GM23338 (cell line): ENCODE measurements at regions not wholly inside any gene's neighbourhood (a gene's known extent, or its start where the extent isn't known, plus 50 kb on each side); places are given as distances from the start of the nearest gene placed in this dataset.

ENCODE experiments used
- ATAC-seq: fragments of 200-7000 bp; cut with Tn5 transposase; 3 replicates; pipeline ENCODE4 v1.9.1; 2020
- DNase-seq: peaks from one replicate; pipeline ENCODE4 v3.0.0-alpha.2; 2015; ENCODE audit warnings: low spot score
- H2AFZ ChIP-seq: fragments of 200-600 bp; sonication (generic); 2 replicates; pipeline ENCODE4 v1.8.0; 2016; ENCODE audit warnings: antibody characterized with exemption, mild to moderate bottlenecking, moderate library complexity
- H3F3A ChIP-seq: fragments of 200-600 bp; sonication (generic); replicated peaks from 2 replicates; pipeline ENCODE4 v1.8.0; 2017; ENCODE audit warnings: antibody characterized with exemption, mixed run types, low read depth
- H3K27ac ChIP-seq: fragments of 200-600 bp; sonication (generic); 2 replicates; pipeline ENCODE4 v1.6.1; 2016; ENCODE audit warnings: low read depth
- H3K27me3 ChIP-seq: fragments of 200-600 bp; sonication (generic); 2 replicates; pipeline ENCODE4 v1.8.0; 2016; ENCODE audit warnings: mild to moderate bottlenecking, mixed run types, moderate library complexity; ENCODE audit not compliant: insufficient read depth
- H3K36me3 ChIP-seq: fragments of 200-600 bp; sonication (generic); 2 replicates; pipeline ENCODE4 v1.8.0; 2016; ENCODE audit warnings: mild to moderate bottlenecking; ENCODE audit not compliant: insufficient read depth
- H3K4me1 ChIP-seq: fragments of 200-600 bp; sonication (generic); 2 replicates; pipeline ENCODE4 v1.8.0; 2016; ENCODE audit warnings: mild to moderate bottlenecking, moderate library complexity; ENCODE audit not compliant: insufficient read depth
- H3K4me2 ChIP-seq: fragments of 200-600 bp; sonication (generic); 2 replicates; pipeline ENCODE4 v1.7.1; 2017; ENCODE audit warnings: mixed run types
- H3K4me3 ChIP-seq: fragments of 200-600 bp; sonication (generic); 2 replicates; pipeline ENCODE4 v1.6.1; 2016; ENCODE audit warnings: mixed run types
- H3K79me2 ChIP-seq: fragments of 200-600 bp; sonication (generic); replicated peaks from 2 replicates; pipeline ENCODE4 v1.8.0; 2017; ENCODE audit warnings: mild to moderate bottlenecking; ENCODE audit not compliant: insufficient read depth
- H3K9me2 ChIP-seq: fragments of 200-600 bp; sonication (generic); 2 replicates; pipeline ENCODE4 v1.8.0; 2017; ENCODE audit not compliant: insufficient read depth
- H4K20me1 ChIP-seq: fragments of 200-600 bp; sonication (generic); replicated peaks from 2 replicates; pipeline ENCODE4 v1.8.0; 2017; ENCODE audit warnings: mild to moderate bottlenecking; ENCODE audit not compliant: insufficient read depth
- H3K27ac Mint-ChIP-seq: 2 replicates; pipeline ENCODE4 v1.8.0; 2020; ENCODE audit warnings: inconsistent platforms, mild to moderate bottlenecking, moderate library complexity, mixed read lengths
- H3K27me3 Mint-ChIP-seq: 3 replicates; pipeline ENCODE4 v1.8.0; 2022; ENCODE audit warnings: low read depth, mild to moderate bottlenecking, moderate library complexity, mixed read lengths, inconsistent platforms; ENCODE audit not compliant: insufficient read depth, poor library complexity
- H3K36me3 Mint-ChIP-seq: 3 replicates; pipeline ENCODE4 v1.8.0; 2021; ENCODE audit warnings: low read depth, mild to moderate bottlenecking, inconsistent platforms, moderate library complexity, mixed read lengths
- H3K4me1 Mint-ChIP-seq: 3 replicates; pipeline ENCODE4 v1.8.0; 2020; ENCODE audit warnings: mild to moderate bottlenecking, inconsistent platforms, mixed read lengths
- H3K4me3 Mint-ChIP-seq: 3 replicates; pipeline ENCODE4 v1.8.0; 2021; ENCODE audit warnings: moderate library complexity, mild to moderate bottlenecking, inconsistent platforms, mixed read lengths
- H3K9me3 Mint-ChIP-seq: 3 replicates; pipeline ENCODE4 v1.8.0; 2020; ENCODE audit warnings: moderate library complexity, mild to moderate bottlenecking, inconsistent platforms, mixed read lengths
- CREB1 ChIP-seq: fragments of 250-450 bp; sonication (Bioruptor Pico); IDR thresholded peaks from 2 replicates; pipeline ENCODE4 v1.5.0; 2020; ENCODE audit warnings: low read depth, mild to moderate bottlenecking, moderate library complexity
- CTCF ChIP-seq, 2 experiments: fragments of 200-600 bp in 1 of 2; sonication (generic) in 1 of 2; conservative IDR thresholded peaks; 2 replicates each; pipeline versions ENCODE4 v1.5.1 to v1.6.1; 2016 to 2017; ENCODE audit warnings: antibody characterized with exemption in 2 of 2, low read depth in 2 of 2, mild to moderate bottlenecking in 2 of 2, moderate library complexity in 1 of 2
- ETS1 ChIP-seq: IDR thresholded peaks from 2 replicates; pipeline ENCODE4 v1.6.1; 2016; ENCODE audit warnings: antibody characterized with exemption
- NANOG ChIP-seq: IDR thresholded peaks from 2 replicates; pipeline ENCODE4 v1.6.1; 2016; ENCODE audit warnings: antibody characterized with exemption, borderline replicate concordance
- POLR2AphosphoS5 ChIP-seq: IDR thresholded peaks from 2 replicates; pipeline ENCODE4 v1.6.1; 2016; ENCODE audit warnings: antibody characterized with exemption, low read depth
- REST ChIP-seq: IDR thresholded peaks from one replicate; pipeline ENCODE4 v1.6.1; 2018; ENCODE audit warnings: antibody characterized with exemption; ENCODE audit not compliant: unreplicated experiment
- STAT1 ChIP-seq: IDR thresholded peaks from one replicate; pipeline ENCODE4 v1.6.1; 2016; ENCODE audit warnings: antibody characterized with exemption; ENCODE audit not compliant: unreplicated experiment
- ZNF114 ChIP-seq: fragments of 250-450 bp; sonication (Bioruptor Pico); IDR thresholded peaks from 2 replicates; pipeline ENCODE4 v1.5.0; 2020; ENCODE audit warnings: mild to moderate bottlenecking, moderate library complexity
- ZNF331 ChIP-seq: fragments of 250-450 bp; sonication (Bioruptor Pico); IDR thresholded peaks from 2 replicates; pipeline ENCODE4 v1.5.0; 2020; ENCODE audit warnings: low read depth, mild to moderate bottlenecking, moderate library complexity
- ZNF462 ChIP-seq: fragments of 250-450 bp; sonication (Bioruptor Pico); IDR thresholded peaks from 2 replicates; pipeline ENCODE4 v1.5.0; 2020; ENCODE audit warnings: mild to moderate bottlenecking, moderate library complexity

- Histone ChIP-seq H3K36me3 (no peaks in the 10 kb centered on the region), H3K4me1 (peaks cover 4% of the 10 kb centered on the region; the same call in 1 of the 2 replicates), H2AFZ (no peak overlapping the region), H3K4me2 (no peak overlapping the region), H3F3A (no peaks in the 10 kb centered on the region), H4K20me1 (no peaks in the 10 kb centered on the region), H3K4me3 (no peak overlapping the region), H3K27me3 (no peaks in the 10 kb centered on the region), H3K79me2 (no peaks in the 10 kb centered on the region), H3K9me2 (peaks cover 6% of the 10 kb centered on the region), H3K27ac (no peak overlapping the region)
- peak; percentile 75 for DNase-seq
- no peaks in the 10 kb centered on the region; the same call in 2 of the 3 replicates for H3K9me3 Mint-ChIP-seq
- peak; percentile 75 for ATAC-seq
- no peaks in the 10 kb centered on the region for H3K27me3 Mint-ChIP-seq
- H3K4me1 Mint-ChIP-seq, result peaks cover 15% of the 10 kb centered on the region
- no peak for TF ChIP-seq STAT1
- TF ChIP-seq ZNF114 (CRISPR knock-in tag), result no peak
- H3K27ac Mint-ChIP-seq, result no peak overlapping the region
- H3K4me3 Mint-ChIP-seq, result no peak overlapping the region
- no peaks in the 10 kb centered on the region for H3K36me3 Mint-ChIP-seq
Observed at GRCh38 chr3:64278625-64279024, 53.4 kb upstream of the PRICKLE2 start.

- Histone ChIP-seq H3K79me2 (no peaks in the 10 kb centered on the region), H3K4me1 (peaks cover 4% of the 10 kb centered on the region; the same call in 1 of the 2 replicates), H4K20me1 (no peaks in the 10 kb centered on the region), H3K27me3 (no peaks in the 10 kb centered on the region), H3F3A (no peaks in the 10 kb centered on the region), H3K9me2 (peaks cover 4% of the 10 kb centered on the region), H3K36me3 (no peaks in the 10 kb centered on the region), H3K4me3 (no peak overlapping the region), H2AFZ (peak overlapping the region; percentile 29; the same call in 1 of the 2 replicates), H3K4me2 (no peak overlapping the region), H3K27ac (no peak overlapping the region)
- DNase-seq (no peak), ATAC-seq (no peak)
- H3K27ac Mint-ChIP-seq, result no peak overlapping the region
- H3K4me3 Mint-ChIP-seq, result no peak overlapping the region
- no peaks in the 10 kb centered on the region for H3K36me3 Mint-ChIP-seq
- peaks cover 15% of the 10 kb centered on the region for H3K4me1 Mint-ChIP-seq
- H3K9me3 Mint-ChIP-seq, result peaks cover 4% of the 10 kb centered on the region; the same call in 2 of the 3 replicates
- H3K27me3 Mint-ChIP-seq, result peaks cover 2% of the 10 kb centered on the region
- TF ChIP-seq ZNF462 (CRISPR knock-in tag), result no peak
- TF ChIP-seq NANOG, result no peak
- no peak for TF ChIP-seq POLR2AphosphoS5
- TF ChIP-seq ZNF331 (CRISPR knock-in tag), result no peak
- no peak for TF ChIP-seq ZNF114 (CRISPR knock-in tag)
- no peak for TF ChIP-seq REST
- TF ChIP-seq STAT1, result no peak
- TF ChIP-seq CTCF (conservative IDR thresholded peaks at IDR 0.05; ENCODE audit: low read depth in 2 of 2), result no peak
- TF ChIP-seq CREB1, result no peak
- no peak for TF ChIP-seq ETS1
Observed at GRCh38 chr3:64276131-64276530, 50.9 kb upstream of the PRICKLE2 start.
